HG03439 (cell line): ENCODE measurements at regions not wholly inside any gene's neighbourhood (a gene's known extent, or its start where the extent isn't known, plus 50 kb on each side); places are given as distances from the start of the nearest gene placed in this dataset.

Experiments
- ATAC-seq: cut with Tn5 transposase; IDR thresholded peaks from one replicate; pipeline ENCODE4 v1.9.1; 2021; ENCODE audit warnings: mild to moderate bottlenecking, moderate library complexity; ENCODE audit not compliant: unreplicated experiment

GRCh38 chr3:156620901-156621300, 53.5 kb upstream of the TIPARP start:
- ATAC-seq, result no peak

GRCh38 chr3:156620260-156620659, 54.1 kb upstream of the TIPARP start:
- ATAC-seq, result no peak

- no peak for ATAC-seq
Measured at GRCh38 chr3:156619376-156619775, 55.0 kb upstream of the TIPARP start.

GRCh38 chr3:156617781-156618180, 56.6 kb upstream of the TIPARP start:
- ATAC-seq, result no peak

GRCh38 chr3:156617145-156617544, 57.2 kb upstream of the TIPARP start:
- ATAC-seq, result no peak

GRCh38 chr3:156615592-156616173, 58.7 kb upstream of the TIPARP start:
- no peak for ATAC-seq

- no peak for ATAC-seq
Measured at GRCh38 chr3:156614642-156615511, 59.5 kb upstream of the TIPARP start.

GRCh38 chr3:156612903-156613302, 58.0 kb upstream of the SSR3 start:
- ATAC-seq, result no peak

GRCh38 chr3:156611870-156612494, 57.1 kb upstream of the SSR3 start:
- ATAC-seq, result no peak

GRCh38 chr3:156610154-156610553, 55.2 kb upstream of the SSR3 start:
- no peak for ATAC-seq

GRCh38 chr3:156609546-156609945, 54.6 kb upstream of the SSR3 start:
- no peak for ATAC-seq

GRCh38 chr3:156608601-156609514, 53.9 kb upstream of the SSR3 start:
- no peak for ATAC-seq

GRCh38 chr3:156606729-156607128, 51.8 kb upstream of the SSR3 start:
- peak; percentile 63 for ATAC-seq

- ATAC-seq, result no peak
Measured at GRCh38 chr3:156605686-156606605, 51.0 kb upstream of the SSR3 start.

- no peak for ATAC-seq
Measured at GRCh38 chr3:156604642-156605144, 49.8 kb upstream of the SSR3 start.
